NB4 (cell line): ENCODE measurements at regions not wholly inside any gene's neighbourhood (a gene's known extent, or its start where the extent isn't known, plus 50 kb on each side); places are given as distances from the start of the nearest gene placed in this dataset.

Experiments
- DNase-seq: peaks from one replicate; pipeline ENCODE4 v3.0.0; 2010; ENCODE audit warnings: low read depth
- H3K4me3 ChIP-seq: one replicate; pipeline ENCODE4 v1.5.1; 2011; ENCODE audit warnings: mild to moderate bottlenecking, low read depth, low read length, moderate library complexity
- CTCF ChIP-seq: IDR thresholded peaks from one replicate; pipeline ENCODE4 v1.5.1; 2012; ENCODE audit warnings: low read depth, low read length
- MAX ChIP-seq: IDR thresholded peaks from 2 replicates; pipeline ENCODE4 v1.6.1; 2011; ENCODE audit warnings: low read depth, low read length
- MYC ChIP-seq: IDR thresholded peaks from 2 replicates; pipeline ENCODE4 v1.6.1; 2011; ENCODE audit warnings: low read depth, low read length
- POLR2A ChIP-seq: IDR thresholded peaks from 2 replicates; pipeline ENCODE4 v1.6.1; 2011; ENCODE audit warnings: mild to moderate bottlenecking; ENCODE audit not compliant: insufficient read length; ENCODE audit errors: extremely low read depth

GRCh38 chr12:19951664-19952063 lies 416.7 kb upstream of the PDE3A start:
- TF ChIP-seq MYC = no peak
- TF ChIP-seq MAX = no peak
- no peak for TF ChIP-seq POLR2A
- no peak for TF ChIP-seq CTCF
- no peak overlapping the region for H3K4me3 ChIP-seq
- DNase-seq = no peak

GRCh38 chr12:19953734-19954133 lies 414.6 kb upstream of the PDE3A start:
- TF ChIP-seq MYC = no peak
- no peak for TF ChIP-seq MAX
- no peak for TF ChIP-seq CTCF
- TF ChIP-seq POLR2A = no peak
- DNase-seq = no peak
- H3K4me3 ChIP-seq = no peak overlapping the region

- DNase-seq = no peak
- TF ChIP-seq CTCF (no peak), MYC (no peak), POLR2A (no peak), MAX (no peak)
- H3K4me3 ChIP-seq = no peak overlapping the region
Measured at GRCh38 chr12:19954163-19954562, 414.2 kb upstream of the PDE3A start.

- TF ChIP-seq MAX (no peak), MYC (no peak), POLR2A (no peak), CTCF (no peak)
- DNase-seq = no peak
- no peak overlapping the region for H3K4me3 ChIP-seq
Measured at GRCh38 chr12:19957308-19958125, 410.8 kb upstream of the PDE3A start.

GRCh38 chr12:19958389-19958788 lies 409.9 kb upstream of the PDE3A start:
- no peak overlapping the region for H3K4me3 ChIP-seq
- no peak for DNase-seq
- TF ChIP-seq MYC (no peak), MAX (no peak), POLR2A (no peak), CTCF (no peak)

- DNase-seq = no peak
- no peak overlapping the region for H3K4me3 ChIP-seq
- no peak for TF ChIP-seq CTCF
- no peak for TF ChIP-seq MAX
- TF ChIP-seq MYC = no peak
- TF ChIP-seq POLR2A = no peak
Measured at GRCh38 chr12:19959353-19959752, 409.0 kb upstream of the PDE3A start.
